Activated CD8-positive, alpha-beta memory T cell treated with anti-CD3 and anti-CD28 coated beads, Interleukin-2, amount 50 U/mL, for 24 hours (primary cell): ENCODE measurements at regions not wholly inside any gene's neighbourhood (a gene's known extent, or its start where the extent isn't known, plus 50 kb on each side); places are given as distances from the start of the nearest gene placed in this dataset.
A peak's percentile ranks its signal among the peaks of the same experiment; 100 is the strongest.

Source experiments
- DNase-seq: peaks from one replicate; pipeline ENCODE4 v3.0.0-alpha.2; 2020; ENCODE audit errors: extremely low read depth

DNA sequence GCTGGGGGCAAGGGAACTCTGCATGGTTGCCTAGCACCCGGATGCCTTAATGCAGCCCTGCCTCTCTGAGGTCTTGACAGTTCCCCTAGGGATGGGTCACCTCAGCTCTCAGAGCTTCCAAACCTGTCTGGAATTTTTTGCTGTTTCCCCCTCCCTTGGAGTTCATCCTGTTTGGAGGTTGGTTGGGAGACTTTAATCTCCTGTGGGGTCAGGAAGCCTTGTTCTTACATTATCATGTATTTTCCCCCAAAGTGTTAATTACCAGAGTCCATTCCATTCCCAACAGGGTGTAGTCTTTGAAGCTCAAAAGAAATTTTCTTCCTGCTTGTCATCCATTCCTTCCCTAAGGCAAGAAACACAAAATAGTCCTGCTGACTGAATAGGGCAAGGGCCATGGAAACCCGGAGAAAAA lies 150.3 kb upstream of the SPRY4 start:
- no peak for DNase-seq

DNA sequence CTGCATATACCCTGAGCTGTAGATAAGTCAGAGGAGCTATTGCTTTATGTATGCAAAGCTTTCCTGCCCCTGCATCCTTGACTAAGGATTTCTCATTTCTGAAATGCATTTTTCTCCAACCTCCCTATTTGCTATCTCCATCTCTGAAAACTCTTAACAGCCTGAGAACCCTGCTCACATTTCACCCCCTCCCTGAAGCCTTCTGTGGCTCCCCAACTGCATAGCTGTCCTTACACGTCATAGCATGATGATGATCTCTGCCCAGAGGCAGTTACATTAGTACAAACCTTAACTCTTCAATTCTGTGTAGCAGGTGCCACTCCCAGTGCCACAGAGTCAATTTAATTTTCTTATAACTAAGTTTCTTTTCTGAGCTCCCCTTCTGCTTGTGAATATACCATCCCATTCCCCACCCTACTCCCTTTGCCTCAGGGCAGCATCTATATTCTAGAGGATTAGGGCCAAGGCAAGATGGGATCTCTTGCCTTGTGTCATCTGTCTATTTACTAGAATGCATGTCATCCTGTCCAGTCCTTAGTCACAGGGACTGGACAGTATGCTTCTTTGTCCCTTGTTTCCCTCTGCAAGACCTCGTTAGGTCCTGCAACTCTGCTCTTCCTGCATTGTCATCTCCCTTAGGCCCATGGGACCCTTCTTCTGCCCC lies 149.7 kb upstream of the SPRY4 start:
- DNase-seq: no peak

GRCh38 chr5:142473038-142473437 lies 148.2 kb upstream of the SPRY4 start:
- no peak for DNase-seq

DNA sequence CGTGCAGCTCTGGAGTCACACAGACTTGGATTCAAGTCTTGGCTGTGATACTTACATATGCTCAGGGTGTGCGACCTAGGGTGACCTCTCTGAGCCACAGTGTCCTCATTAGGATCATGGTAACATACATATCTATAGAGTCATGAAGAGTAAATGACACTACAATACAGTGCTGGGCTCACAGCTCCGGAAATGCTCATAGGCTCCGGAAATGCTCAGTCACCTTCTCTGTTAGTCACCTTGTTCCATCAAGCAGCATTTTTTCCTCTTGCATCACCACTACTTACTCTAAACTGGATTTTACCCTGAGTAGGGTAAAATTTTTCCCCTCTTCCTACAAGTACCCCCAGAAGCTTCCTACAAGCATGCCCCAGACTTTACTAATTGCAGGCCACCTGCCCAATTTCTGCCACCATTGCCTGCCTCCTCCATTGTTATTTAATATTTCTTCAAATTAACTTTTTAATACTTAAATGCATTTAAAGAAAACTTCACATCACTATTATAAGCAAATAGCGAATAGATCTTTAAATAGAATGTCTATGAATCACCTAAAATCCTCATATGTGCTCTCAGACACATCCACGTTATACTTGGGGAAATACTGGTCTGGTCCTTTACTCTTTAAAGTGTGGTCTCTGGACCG lies 147.6 kb upstream of the SPRY4 start:
- peak; percentile 13 for DNase-seq

DNA sequence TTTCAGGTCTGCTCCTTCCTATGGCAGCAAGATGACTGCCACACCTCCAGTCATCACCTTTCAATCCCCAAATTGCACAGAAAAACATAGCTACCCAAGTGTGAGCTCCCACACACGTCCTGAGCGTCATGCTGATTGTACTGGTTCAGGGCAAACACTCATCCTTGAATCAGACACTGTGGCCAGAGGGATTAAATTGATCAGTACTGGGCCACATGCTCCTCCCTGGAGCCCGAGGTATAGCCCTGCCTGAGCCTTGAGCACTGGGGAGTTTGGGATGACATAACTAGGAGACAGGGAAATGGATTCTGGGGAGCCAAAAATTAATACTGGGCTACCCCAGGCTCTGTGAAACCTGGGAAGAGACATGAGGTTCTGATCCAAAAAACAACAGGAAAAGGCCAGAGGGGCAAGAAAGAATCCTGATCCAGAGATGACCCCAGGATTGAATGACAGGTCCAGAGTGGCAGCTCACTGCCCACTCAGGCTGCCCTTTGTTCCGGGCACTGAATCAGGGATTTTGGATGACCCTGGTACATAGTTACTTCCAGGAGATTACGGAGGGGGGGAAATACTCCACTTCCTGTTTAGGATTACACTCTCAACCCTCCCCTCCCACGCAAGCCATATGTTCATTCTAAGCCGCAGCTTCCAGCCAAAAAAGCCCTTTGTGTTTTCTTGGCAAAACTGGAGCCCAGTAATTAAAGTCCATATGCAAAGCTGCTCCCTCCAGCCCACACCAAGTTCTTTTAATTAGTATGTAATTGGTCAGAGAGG lies 141.6 kb upstream of the SPRY4 start:
- no peak for DNase-seq

DNA sequence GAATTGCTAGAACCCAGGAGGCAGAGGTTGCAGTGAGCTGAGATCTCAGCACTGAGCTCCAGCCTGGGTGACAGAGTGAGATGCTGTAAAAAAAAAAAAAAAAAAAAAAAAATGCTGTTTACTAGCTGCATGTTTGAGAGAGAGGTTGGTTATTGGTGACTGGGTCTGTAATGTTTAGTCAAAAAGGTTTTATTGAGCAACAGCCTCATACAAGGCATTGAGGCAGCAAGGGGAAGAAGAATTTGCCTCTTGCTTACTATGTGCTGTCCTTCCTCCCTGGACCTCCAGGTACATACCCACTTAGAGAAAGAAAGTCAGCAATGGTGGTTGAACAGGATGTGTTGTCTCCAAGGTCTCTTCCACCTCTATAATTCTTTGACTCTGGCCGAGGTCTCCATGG lies 140.7 kb upstream of the SPRY4 start:
- no peak for DNase-seq

GRCh38 chr5:142463904-142464303 lies 139.1 kb upstream of the SPRY4 start:
- no peak for DNase-seq

GRCh38 chr5:142461028-142461590 lies 136.3 kb upstream of the SPRY4 start:
- no peak for DNase-seq

- no peak for DNase-seq
Measured at GRCh38 chr5:142459209-142459608, 134.4 kb upstream of the SPRY4 start.

- no peak for DNase-seq
Measured at GRCh38 chr5:142455856-142456255, 131.0 kb upstream of the SPRY4 start.

DNA sequence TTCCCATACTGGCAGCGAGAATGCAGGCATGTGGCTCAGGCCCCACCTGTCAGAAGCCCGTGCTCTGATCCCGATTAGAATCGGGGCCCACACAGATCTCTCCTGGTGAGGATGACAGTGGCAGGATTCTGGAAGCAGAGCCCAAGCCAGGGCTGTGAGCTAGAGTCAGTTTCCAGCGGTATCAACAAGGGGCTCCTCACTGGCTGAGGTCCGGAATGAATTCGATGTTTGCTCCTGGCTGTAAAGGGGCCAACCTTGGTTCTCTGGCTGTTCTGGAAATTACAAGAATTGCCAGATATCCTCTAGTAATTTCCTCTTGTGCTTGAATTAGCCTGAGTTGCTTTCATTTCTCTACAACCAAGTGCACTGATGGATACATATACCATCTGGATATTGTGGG lies 129.1 kb upstream of the SPRY4 start:
- no peak for DNase-seq

GRCh38 chr5:142450419-142450818 lies 125.6 kb upstream of the SPRY4 start:
- no peak for DNase-seq

GRCh38 chr5:142447887-142448286 lies 123.1 kb upstream of the SPRY4 start:
- no peak for DNase-seq

DNA sequence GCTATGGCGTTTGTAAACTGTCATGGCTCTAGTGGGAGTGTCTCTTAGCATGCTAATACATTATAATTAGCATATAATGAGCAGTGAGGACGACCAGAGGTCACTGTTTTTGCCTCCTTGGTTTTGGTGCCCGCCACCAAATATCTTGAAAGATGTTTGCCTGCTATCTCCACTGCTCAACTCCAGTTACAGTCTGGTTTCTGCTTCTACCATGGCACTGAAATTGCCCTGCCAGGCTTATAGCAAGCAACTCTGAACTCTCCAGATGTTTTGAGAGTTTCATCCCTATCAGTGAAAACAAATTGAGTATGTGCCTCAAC lies 122.1 kb upstream of the SPRY4 start:
- DNase-seq: no peak

DNA sequence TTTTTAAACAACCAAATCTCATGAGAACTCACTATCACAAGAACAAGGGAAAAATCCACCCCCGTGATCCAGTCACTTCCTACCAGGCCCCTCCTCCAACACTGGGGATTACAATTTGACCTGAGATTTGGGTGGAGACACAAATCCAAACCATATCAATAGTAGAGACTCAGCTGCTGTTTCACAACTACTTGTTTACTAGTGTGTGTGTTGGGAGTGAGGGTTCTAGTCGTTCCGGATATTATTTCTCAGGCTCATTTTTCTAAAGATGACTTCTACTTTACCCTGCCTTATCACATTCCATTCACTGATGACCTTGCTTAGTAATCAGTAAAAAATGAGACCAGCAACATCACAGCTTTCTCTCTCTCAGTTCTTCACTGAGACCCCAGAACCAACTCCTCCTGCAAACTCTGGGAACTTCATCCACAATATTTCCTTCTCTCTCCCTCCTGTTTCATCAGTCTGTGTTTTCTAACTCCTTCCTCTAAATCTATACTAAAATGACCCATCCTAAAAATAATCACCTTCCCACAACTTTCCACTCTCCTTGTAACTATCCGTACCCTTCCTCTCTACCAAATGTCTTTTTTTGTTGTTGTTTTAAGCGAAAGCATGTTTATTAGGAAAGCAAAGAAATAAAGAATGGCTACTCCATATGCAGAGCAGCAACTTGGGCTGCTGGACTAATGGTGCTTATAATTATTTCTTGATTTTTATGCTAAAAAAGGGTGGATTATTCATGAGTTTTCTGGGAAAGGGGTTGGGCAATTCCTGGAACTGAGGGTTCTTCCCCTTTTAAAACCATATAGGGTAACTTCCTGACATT lies 121.5 kb upstream of the SPRY4 start:
- DNase-seq: no peak

DNA sequence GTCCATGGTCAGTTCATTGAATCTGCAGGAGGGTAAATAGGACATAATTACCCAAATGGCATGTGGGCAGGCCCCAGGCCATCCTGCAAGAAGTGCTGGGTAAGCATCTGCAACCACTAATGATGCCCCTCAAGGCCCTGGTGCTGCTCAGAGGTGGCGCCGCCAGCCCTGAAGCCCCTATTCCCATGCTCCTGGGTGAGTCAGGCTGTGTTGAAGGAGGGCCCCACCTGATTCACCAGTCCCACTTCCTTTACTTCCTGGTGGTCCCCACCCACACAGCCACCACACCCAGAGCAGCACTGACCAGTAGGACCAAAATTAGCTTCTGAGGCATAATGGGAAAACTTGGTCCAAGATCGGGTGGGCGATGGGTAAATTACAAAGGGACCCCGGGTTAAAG lies 120.4 kb upstream of the SPRY4 start:
- DNase-seq: no peak

- DNase-seq: no peak
Measured at GRCh38 chr5:142441616-142442015, 116.8 kb upstream of the SPRY4 start.

DNA sequence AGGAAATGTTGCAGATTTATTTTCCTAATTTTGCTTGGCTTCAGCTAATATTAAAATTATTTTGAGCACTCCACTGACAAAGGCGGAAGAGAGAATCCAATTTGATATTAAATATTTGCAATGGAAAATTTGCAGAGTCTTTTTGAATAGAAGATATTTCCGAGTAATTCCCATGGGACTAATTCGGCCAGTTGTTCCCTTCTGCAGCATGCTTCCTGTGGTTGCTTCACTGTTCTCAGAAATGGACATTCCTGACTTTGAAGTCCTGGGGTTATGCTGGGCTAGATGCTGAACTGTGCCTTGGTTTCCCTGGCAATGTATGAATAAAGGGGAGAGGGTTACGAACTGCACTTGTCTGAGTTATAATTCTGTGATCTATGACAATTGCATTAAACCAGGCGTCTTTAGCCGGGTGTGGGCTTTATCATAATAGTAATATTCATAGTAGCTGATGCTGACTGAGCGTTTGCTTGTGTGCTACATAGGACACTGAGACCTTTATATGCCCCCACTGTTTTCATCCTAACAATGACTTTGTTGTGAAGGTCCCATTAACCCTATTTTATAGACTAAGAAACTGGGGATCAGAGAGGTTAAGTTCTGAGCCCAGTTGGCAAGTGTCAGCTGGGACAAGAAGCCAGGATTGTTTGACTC lies 114.5 kb upstream of the SPRY4 start:
- DNase-seq: no peak

GRCh38 chr5:142438573-142438972 lies 113.8 kb upstream of the SPRY4 start:
- DNase-seq: no peak

GRCh38 chr5:142437563-142437962 lies 112.7 kb upstream of the SPRY4 start:
- no peak for DNase-seq

GRCh38 chr5:142435410-142436115 lies 110.7 kb upstream of the SPRY4 start:
- no peak for DNase-seq
